Stimulated activated memory B cell treated with anti-CD40 and anti-IgM and Interleukin-4, amounts not matched to agents 10 μg/mL and 1 μg/mL and 100 μg/mL, for 72 hours (primary cell): ENCODE measurements at regions not wholly inside any gene's neighbourhood (a gene's known extent, or its start where the extent isn't known, plus 50 kb on each side); places are given as distances from the start of the nearest gene placed in this dataset.
"Not testable (repeated sequence)": the region's sequence is repeated elsewhere in the genome, so short reads cannot be mapped to it uniquely, and the experiment has no call there.

ENCODE experiments used
- ATAC-seq: fragments of 150-1000 bp; cut with Tn5 transposase; 2 replicates; pipeline ENCODE4 v1.10.0; 2021
- H3K27ac Mint-ChIP-seq: one replicate; pipeline ENCODE4 v1.8.0; 2022; ENCODE audit warnings: mild to moderate bottlenecking, mixed read lengths
- H3K27me3 Mint-ChIP-seq: one replicate; pipeline ENCODE4 v1.8.0; 2022; ENCODE audit warnings: mixed read lengths
- H3K36me3 Mint-ChIP-seq: one replicate; pipeline ENCODE4 v1.8.0; 2022; ENCODE audit warnings: mixed read lengths
- H3K4me1 Mint-ChIP-seq: one replicate; pipeline ENCODE4 v1.8.0; 2022; ENCODE audit warnings: mixed read lengths
- H3K4me3 Mint-ChIP-seq: one replicate; pipeline ENCODE4 v1.8.0; 2022; ENCODE audit warnings: mild to moderate bottlenecking, moderate library complexity, mixed read lengths
- H3K9me3 Mint-ChIP-seq: one replicate; pipeline ENCODE4 v1.8.0; 2022; ENCODE audit warnings: mixed read lengths

DNA sequence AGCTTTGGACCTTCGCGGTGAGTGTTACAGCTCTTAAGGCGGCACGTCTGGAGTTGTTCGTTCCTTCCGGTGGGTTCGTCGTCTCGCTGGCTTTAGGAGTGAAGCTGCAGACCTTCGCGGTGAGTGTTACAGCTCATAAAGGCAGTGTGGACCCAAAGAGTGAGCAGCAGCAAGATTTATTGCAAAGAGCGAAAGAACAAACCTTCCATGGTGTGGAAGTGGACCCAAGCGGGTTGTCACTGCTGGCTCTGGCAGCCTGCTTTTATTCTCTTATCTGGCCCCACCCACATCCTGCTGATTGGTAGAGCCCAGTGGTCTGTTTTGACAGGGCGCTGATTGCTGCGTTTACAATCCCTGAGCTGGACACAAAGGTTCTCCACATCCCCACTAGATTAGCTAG is 396.1 kb upstream of the LCORL start:
- not testable (repeated sequence) for H3K27me3 Mint-ChIP-seq, H3K27ac Mint-ChIP-seq, H3K36me3 Mint-ChIP-seq, ATAC-seq, H3K9me3 Mint-ChIP-seq, H3K4me3 Mint-ChIP-seq, H3K4me1 Mint-ChIP-seq

DNA sequence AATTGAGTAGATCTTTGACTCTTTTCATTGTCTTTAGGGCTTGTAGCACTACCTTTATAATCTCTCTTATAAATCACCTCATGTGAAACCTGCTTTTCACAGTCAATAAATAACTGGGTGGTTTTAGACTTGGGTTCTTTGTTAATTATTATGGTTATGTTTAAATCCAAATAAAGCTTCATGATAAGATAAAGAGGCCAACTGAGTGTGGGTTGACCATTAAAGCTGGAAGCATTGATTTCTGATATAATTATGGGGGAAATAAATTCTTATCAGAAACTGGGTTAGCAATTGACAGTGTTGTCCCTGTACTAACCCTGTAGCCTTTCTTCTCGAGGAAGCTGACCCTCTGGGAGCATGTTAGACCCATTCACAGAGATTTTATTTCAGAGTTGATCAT is 384.7 kb upstream of the LCORL start:
- H3K4me3 Mint-ChIP-seq, result no peak overlapping the region
- no peak overlapping the region for H3K27ac Mint-ChIP-seq
- H3K27me3 Mint-ChIP-seq, result no peaks in the 10 kb centered on the region
- no peaks in the 10 kb centered on the region for H3K9me3 Mint-ChIP-seq
- no peaks in the 10 kb centered on the region for H3K36me3 Mint-ChIP-seq
- no peaks in the 10 kb centered on the region for H3K4me1 Mint-ChIP-seq
- ATAC-seq, result no peak

DNA sequence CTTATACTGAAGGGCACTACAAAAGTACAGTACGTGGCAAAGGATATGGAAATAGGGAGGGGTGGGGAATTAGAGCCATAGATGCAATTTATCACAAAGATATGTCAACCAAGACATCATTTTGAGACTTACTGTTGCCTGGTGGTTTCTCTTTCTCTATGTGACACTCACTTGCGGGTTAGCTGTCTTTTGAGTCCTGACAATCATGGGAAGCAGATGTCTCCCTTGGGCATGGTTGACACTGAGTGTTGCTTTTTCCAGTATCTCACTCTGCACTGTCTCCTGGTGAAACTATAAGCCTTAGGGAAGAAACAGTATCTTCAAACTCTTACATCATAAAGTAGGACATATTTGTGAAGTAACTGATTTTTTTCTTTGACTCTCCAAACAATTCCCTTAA is 383.5 kb upstream of the LCORL start:
- Mint-ChIP-seq H3K4me3 (no peak overlapping the region), H3K27me3 (no peaks in the 10 kb centered on the region), H3K36me3 (no peaks in the 10 kb centered on the region), H3K4me1 (no peaks in the 10 kb centered on the region), H3K9me3 (no peaks in the 10 kb centered on the region), H3K27ac (no peak overlapping the region)
- ATAC-seq, result no peak

DNA sequence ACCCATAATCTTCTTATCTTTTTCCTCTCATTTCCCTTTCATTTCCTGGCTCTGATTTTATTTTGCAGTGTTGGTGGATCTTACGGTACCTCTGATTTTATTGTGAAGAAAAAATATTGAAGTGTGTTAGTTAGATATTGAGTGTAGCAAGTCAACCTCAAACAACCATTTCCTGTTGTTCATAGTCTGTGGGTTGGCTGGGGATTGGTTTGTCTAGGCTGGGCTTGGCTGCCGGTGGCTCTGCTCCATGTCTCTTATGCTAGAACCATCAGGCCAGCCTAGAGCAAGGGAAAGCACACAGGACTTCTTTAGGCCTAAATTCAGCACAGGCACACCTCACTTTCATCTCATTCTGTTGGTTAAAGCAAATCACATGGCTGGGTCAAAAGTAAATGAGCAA is 383.1 kb upstream of the LCORL start:
- no peak for ATAC-seq
- H3K27ac Mint-ChIP-seq, result no peak overlapping the region
- H3K4me1 Mint-ChIP-seq, result no peaks in the 10 kb centered on the region
- no peaks in the 10 kb centered on the region for H3K36me3 Mint-ChIP-seq
- H3K4me3 Mint-ChIP-seq, result no peak overlapping the region
- H3K9me3 Mint-ChIP-seq, result no peaks in the 10 kb centered on the region
- H3K27me3 Mint-ChIP-seq, result no peaks in the 10 kb centered on the region

DNA sequence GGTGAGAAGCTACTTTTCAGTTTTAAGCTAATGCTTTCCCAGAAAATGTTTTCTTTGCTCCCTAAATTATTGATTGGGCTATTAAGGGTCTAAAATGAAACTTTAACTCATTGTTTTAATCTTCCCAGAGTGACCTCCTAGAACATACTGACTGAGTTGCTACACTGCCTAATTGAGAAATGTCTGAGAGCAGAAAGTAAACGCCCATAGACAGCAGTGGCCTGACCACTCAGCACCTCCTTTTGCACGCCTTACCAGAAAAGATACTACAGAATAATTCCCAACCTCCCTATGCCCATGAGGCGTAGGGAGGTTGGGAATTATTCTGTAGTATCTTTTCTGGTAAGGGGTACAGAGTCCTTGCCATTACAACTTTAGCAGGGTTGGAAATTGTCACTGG is 381.8 kb upstream of the LCORL start:
- no peak overlapping the region for H3K4me3 Mint-ChIP-seq
- no peak overlapping the region for H3K27ac Mint-ChIP-seq
- no peaks in the 10 kb centered on the region for H3K27me3 Mint-ChIP-seq
- H3K36me3 Mint-ChIP-seq, result no peaks in the 10 kb centered on the region
- ATAC-seq, result peak; percentile 25
- H3K4me1 Mint-ChIP-seq, result no peaks in the 10 kb centered on the region
- H3K9me3 Mint-ChIP-seq, result no peaks in the 10 kb centered on the region

GRCh38 chr4:18401868-18402267 is 380.3 kb upstream of the LCORL start:
- Mint-ChIP-seq H3K4me3 (no peak overlapping the region), H3K36me3 (no peaks in the 10 kb centered on the region), H3K27me3 (no peaks in the 10 kb centered on the region), H3K9me3 (no peaks in the 10 kb centered on the region), H3K27ac (no peak overlapping the region), H3K4me1 (no peaks in the 10 kb centered on the region)
- no peak for ATAC-seq

GRCh38 chr4:18401425-18401824 is 379.9 kb upstream of the LCORL start:
- Mint-ChIP-seq H3K36me3 (no peaks in the 10 kb centered on the region), H3K4me1 (no peaks in the 10 kb centered on the region), H3K27ac (no peak overlapping the region)

DNA sequence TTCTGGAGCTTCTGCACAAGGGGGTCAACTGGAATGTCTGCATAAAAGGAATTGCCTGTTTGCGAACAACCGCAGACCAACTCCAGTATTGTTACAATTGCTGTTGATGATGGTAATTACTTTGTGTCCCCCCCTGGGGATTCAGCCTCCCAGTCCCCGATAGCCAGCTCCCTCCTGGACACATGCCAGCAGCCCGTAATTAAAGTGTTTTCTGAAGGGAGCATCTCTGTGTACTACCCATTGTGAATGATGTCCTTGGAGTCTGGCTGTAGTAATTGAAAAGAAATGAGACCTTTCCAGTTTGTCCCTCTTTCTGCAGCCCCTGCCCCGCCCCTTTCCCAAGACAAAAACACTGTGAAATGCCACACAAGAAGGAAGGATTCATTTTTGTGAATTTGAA is 377.1 kb upstream of the LCORL start:
- no peak for ATAC-seq
- Mint-ChIP-seq H3K27me3 (no peaks in the 10 kb centered on the region), H3K36me3 (no peaks in the 10 kb centered on the region), H3K27ac (no peak overlapping the region), H3K4me1 (no peaks in the 10 kb centered on the region), H3K4me3 (no peak overlapping the region), H3K9me3 (peaks cover 3% of the 10 kb centered on the region)

More at GRCh38 chr4:18401425-18401824, 379.9 kb upstream of the LCORL start:
- Mint-ChIP-seq H3K27me3 (no peaks in the 10 kb centered on the region), H3K9me3 (no peaks in the 10 kb centered on the region), H3K4me3 (no peak overlapping the region)
- no peak for ATAC-seq

DNA sequence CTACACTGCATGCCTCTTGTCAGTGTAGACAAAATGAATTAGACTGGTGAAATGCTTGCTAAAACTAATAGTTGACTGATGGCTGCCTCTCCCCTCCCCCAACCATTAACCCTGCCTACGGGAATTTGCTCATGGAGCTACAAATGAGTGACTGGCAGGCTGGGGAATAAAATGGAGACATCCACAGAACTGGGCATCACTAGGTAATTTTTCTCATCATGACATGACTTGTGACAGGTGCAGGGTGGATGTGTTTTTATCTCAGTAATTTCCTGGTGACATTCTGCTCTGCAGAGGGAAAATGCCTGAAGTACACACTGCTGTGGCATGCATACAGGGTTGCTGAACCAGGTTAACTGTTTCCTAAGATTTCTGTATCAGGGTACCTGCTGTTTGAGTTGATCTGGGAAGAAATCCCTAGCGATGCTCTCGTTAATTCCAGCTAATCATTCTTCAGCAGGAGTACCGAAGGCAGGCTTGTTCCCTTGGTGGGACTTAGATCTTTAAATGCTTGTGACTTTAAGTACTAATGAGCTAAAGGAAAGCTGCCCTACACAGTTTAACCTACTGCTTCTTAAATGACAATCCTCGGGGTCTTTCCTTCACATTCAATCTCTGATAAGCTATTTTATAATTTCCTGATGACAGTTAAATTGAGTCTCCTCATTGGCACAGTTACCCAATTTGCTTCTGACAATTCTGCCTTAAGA is 376.3 kb upstream of the LCORL start:
- Mint-ChIP-seq H3K36me3 (no peaks in the 10 kb centered on the region), H3K9me3 (peaks cover 3% of the 10 kb centered on the region), H3K27me3 (no peaks in the 10 kb centered on the region), H3K27ac (no peak overlapping the region), H3K4me3 (no peak overlapping the region), H3K4me1 (no peaks in the 10 kb centered on the region)
- ATAC-seq, result no peak

DNA sequence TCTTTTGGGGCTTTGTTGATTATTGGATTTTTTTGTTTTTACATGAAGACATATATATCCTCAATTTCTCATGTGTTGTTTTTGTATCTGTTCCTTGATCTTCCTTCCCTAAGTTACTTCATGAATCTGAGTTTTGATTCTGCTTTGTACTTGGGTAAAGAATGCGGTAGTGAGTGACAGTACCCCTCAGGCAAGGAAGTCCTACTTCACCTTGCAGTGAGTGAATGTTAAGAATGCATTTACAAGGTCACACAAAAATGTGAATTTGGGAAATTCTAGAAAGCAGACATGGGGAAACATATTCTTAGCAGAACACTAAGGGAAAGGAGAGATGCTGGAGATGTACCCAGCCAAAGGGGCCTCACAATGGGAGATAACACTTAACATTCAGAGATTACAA is 373.1 kb upstream of the LCORL start:
- H3K36me3 Mint-ChIP-seq, result no peaks in the 10 kb centered on the region
- peaks cover 3% of the 10 kb centered on the region for H3K9me3 Mint-ChIP-seq
- no peaks in the 10 kb centered on the region for H3K4me1 Mint-ChIP-seq
- H3K27ac Mint-ChIP-seq, result no peak overlapping the region
- H3K4me3 Mint-ChIP-seq, result no peak overlapping the region
- H3K27me3 Mint-ChIP-seq, result no peaks in the 10 kb centered on the region
- ATAC-seq, result no peak

DNA sequence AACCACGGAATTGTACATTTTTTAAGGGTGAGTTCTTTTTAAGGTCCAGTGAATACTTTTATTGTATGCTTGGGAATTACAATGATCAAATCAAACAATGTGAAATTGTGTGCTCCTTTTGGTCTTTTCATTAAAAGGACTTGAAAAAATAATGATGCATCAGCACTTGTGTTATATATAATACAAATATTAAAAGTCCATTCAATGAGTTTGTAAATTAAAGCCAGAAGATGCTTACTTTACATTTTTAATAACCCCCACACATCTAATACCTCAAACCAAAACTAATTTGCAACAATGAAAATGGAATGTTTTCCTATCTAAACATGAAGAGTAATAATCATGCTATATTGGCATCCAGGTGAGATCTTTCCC is 369.8 kb upstream of the LCORL start:
- Mint-ChIP-seq H3K27ac (no peak overlapping the region), H3K27me3 (no peaks in the 10 kb centered on the region), H3K4me3 (no peak overlapping the region), H3K9me3 (peaks cover 3% of the 10 kb centered on the region), H3K4me1 (no peaks in the 10 kb centered on the region), H3K36me3 (no peaks in the 10 kb centered on the region)
- ATAC-seq, result no peak

DNA sequence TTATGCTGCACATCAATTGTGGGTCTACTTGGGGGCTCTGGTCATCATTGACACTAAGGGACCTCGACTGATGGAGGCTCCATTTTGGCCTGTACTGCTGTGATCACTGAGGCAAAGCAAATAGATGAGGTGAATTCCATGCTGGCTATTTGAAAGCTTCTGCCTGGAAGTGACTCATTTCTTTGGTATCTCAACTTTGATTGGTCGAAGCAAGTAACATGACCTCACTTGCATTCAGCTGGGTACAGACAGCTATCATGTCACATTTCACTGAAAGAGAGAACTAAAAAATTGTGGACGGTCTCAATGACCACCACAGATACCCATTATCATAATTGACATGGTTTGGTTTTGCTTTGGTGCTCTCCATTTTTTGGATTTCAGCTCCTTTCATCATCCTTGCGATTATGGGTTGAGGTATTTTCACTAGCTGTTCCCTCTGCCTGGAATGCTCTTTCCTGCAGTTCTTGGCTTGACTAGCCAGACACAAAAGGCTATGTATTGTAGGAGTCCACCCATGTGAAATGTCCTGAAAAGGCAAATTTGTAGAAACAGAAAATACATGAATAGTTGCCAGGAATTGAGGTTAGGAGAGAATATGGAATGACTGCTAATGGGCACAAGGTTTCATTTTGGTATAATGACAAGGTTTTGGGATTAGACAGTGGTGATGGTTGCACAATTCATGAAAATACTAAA is 369.2 kb upstream of the LCORL start:
- Mint-ChIP-seq H3K36me3 (no peaks in the 10 kb centered on the region), H3K9me3 (peaks cover 3% of the 10 kb centered on the region), H3K27ac (no peak overlapping the region), H3K27me3 (no peaks in the 10 kb centered on the region), H3K4me1 (no peaks in the 10 kb centered on the region), H3K4me3 (no peak overlapping the region)
- no peak for ATAC-seq

DNA sequence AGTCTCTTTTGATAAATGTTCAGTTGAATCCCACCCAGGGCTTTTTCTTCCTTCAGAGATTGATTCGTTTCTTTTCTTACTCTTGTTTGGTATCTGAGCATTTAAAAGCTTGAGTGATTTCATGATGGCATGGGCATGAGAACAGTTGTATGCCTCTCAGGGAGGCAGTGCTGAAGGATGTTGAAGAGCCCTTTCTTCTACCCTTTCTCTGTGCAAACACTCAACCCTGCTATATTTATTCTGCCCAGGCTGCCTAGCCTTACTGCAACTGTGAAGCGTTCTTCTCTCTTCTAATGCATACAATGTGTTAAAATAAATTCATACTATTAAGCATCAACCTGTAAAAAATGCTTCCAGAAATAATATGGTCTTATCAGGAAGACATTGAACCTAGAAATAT is 367.6 kb upstream of the LCORL start:
- no peaks in the 10 kb centered on the region for H3K27me3 Mint-ChIP-seq
- peaks cover 3% of the 10 kb centered on the region for H3K9me3 Mint-ChIP-seq
- no peaks in the 10 kb centered on the region for H3K4me1 Mint-ChIP-seq
- ATAC-seq, result no peak
- no peak overlapping the region for H3K4me3 Mint-ChIP-seq
- no peaks in the 10 kb centered on the region for H3K36me3 Mint-ChIP-seq
- H3K27ac Mint-ChIP-seq, result no peak overlapping the region

- no peaks in the 10 kb centered on the region for H3K36me3 Mint-ChIP-seq
- no peaks in the 10 kb centered on the region for H3K9me3 Mint-ChIP-seq
- no peak overlapping the region for H3K4me3 Mint-ChIP-seq
- no peaks in the 10 kb centered on the region for H3K4me1 Mint-ChIP-seq
- no peak overlapping the region for H3K27ac Mint-ChIP-seq
- no peaks in the 10 kb centered on the region for H3K27me3 Mint-ChIP-seq
- no peak for ATAC-seq
Observed at GRCh38 chr4:18388039-18388438, 366.5 kb upstream of the LCORL start.

GRCh38 chr4:18381186-18381585 is 359.6 kb upstream of the LCORL start:
- ATAC-seq, result no peak
- Mint-ChIP-seq H3K27me3 (no peaks in the 10 kb centered on the region), H3K4me3 (no peak overlapping the region), H3K4me1 (no peaks in the 10 kb centered on the region), H3K27ac (no peak overlapping the region), H3K9me3 (no peaks in the 10 kb centered on the region), H3K36me3 (no peaks in the 10 kb centered on the region)

DNA sequence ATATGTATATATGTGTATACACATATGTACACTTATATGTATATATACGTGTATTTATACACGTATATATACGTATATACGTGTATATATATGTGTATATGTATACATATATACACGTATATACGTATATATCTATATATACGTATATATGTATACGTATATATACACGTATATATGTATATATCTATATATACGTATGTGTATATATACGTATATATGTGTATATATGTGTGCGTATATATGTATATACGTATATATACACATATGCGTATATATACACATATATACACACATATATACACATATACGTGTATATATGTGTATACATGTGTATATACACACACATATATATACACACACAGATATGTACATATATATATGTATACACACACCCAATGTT is 348.0 kb upstream of the LCORL start:
- Mint-ChIP-seq H3K9me3 (no peaks in the 10 kb centered on the region), H3K36me3 (no peaks in the 10 kb centered on the region), H3K4me3 (no peak overlapping the region), H3K4me1 (no peaks in the 10 kb centered on the region), H3K27me3 (peaks cover 9% of the 10 kb centered on the region), H3K27ac (no peak overlapping the region)
- ATAC-seq, result no peak
